ENCODE measurements at regions not wholly inside any gene's neighbourhood (a gene's known extent, or its start where the extent isn't known, plus 50 kb on each side); places are given as distances from the start of the nearest gene placed in this dataset.

GRCh38 chr1:222065234-222065633 lies 323.3 kb upstream of the DUSP10 start:
- TF ChIP-seq ZFX (IDR thresholded peaks at IDR 0.05) (no peak), CTCF (IDR thresholded peaks at IDR 0.05 in 2 of 3, conservative IDR thresholded peaks at IDR 0.05 in 1 of 3; ENCODE audit: borderline replicate concordance in 1 of 3, insufficient read depth in 1 of 3, low read depth in 2 of 3, low read length in 2 of 3) (no peak), POLR2A (IDR thresholded peaks at IDR 0.05; ENCODE audit: borderline replicate concordance, extremely low read depth, insufficient read depth, insufficient read length) (no peak)

Measured in HCT116 (cell line).